SK-N-SH treated with all-trans-retinoic acid at 6 μM for 48 hours (cell line): ENCODE measurements at regions not wholly inside any gene's neighbourhood (a gene's known extent, or its start where the extent isn't known, plus 50 kb on each side); places are given as distances from the start of the nearest gene placed in this dataset.

ENCODE experiments used
- ARNTL ChIP-seq: fragments of 450-650 bp; formaldehyde crosslinking; IDR thresholded peaks from 2 replicates; pipeline ENCODE4 v1.5.0; 2020; ENCODE audit warnings: low read depth, mild to moderate bottlenecking, moderate library complexity, borderline replicate concordance
- BACH2 ChIP-seq: fragments of 250-450 bp; sonication (Bioruptor Pico); IDR thresholded peaks from 2 replicates; pipeline ENCODE4 v1.9.0; 2021; ENCODE audit warnings: mild to moderate bottlenecking, borderline replicate concordance
- GLIS3 ChIP-seq: fragments of 250-450 bp; sonication (Bioruptor Pico); IDR thresholded peaks from 2 replicates; pipeline ENCODE4 v1.5.0; 2020; ENCODE audit warnings: mild to moderate bottlenecking, moderate library complexity
- POU6F1 ChIP-seq: fragments of 250-450 bp; sonication (Bioruptor Pico); IDR thresholded peaks from 2 replicates; pipeline ENCODE4 v1.8.0; 2021; ENCODE audit warnings: low read depth, mild to moderate bottlenecking, moderate library complexity, borderline replicate concordance
- PPARA ChIP-seq: fragments of 250-450 bp; sonication (Bioruptor Pico); IDR thresholded peaks from 2 replicates; pipeline ENCODE4 v1.5.0; 2020; ENCODE audit warnings: mild to moderate bottlenecking, borderline replicate concordance
- TCF4 ChIP-seq: fragments of 250-450 bp; sonication (Bioruptor Pico); IDR thresholded peaks from 2 replicates; pipeline ENCODE4 v1.8.0; 2021; ENCODE audit warnings: mild to moderate bottlenecking, moderate library complexity, borderline replicate concordance
- TSHZ2 ChIP-seq: fragments of 250-450 bp; sonication (Bioruptor Pico); IDR thresholded peaks from 2 replicates; pipeline ENCODE4 v1.5.0; 2020; ENCODE audit warnings: mild to moderate bottlenecking, moderate library complexity
- ZC3H10 ChIP-seq: fragments of 250-450 bp; sonication (Bioruptor Pico); IDR thresholded peaks from 2 replicates; pipeline ENCODE4 v1.5.1; 2021; ENCODE audit warnings: mild to moderate bottlenecking, moderate library complexity
- ZFP30 ChIP-seq: fragments of 450-650 bp; formaldehyde crosslinking; IDR thresholded peaks from 2 replicates; pipeline ENCODE4 v1.5.0; 2022; ENCODE audit warnings: mild to moderate bottlenecking, moderate library complexity
- ZNF8 ChIP-seq: fragments of 450-650 bp; formaldehyde crosslinking; IDR thresholded peaks from 2 replicates; pipeline ENCODE4 v1.5.0; 2020; ENCODE audit warnings: mild to moderate bottlenecking, moderate library complexity

GRCh38 chr5:72662305-72662704, 154.2 kb upstream of the TNPO1 start:
- TF ChIP-seq TCF4 (CRISPR knock-in tag): no peak
- no peak for TF ChIP-seq TSHZ2
- no peak for TF ChIP-seq BACH2 (CRISPR knock-in tag)
- TF ChIP-seq ZFP30 (CRISPR knock-in tag): no peak
- no peak for TF ChIP-seq PPARA
- TF ChIP-seq ARNTL (CRISPR knock-in tag): no peak
- no peak for TF ChIP-seq ZC3H10 (CRISPR knock-in tag)
- TF ChIP-seq POU6F1 (CRISPR knock-in tag): no peak
- TF ChIP-seq ZNF8 (CRISPR knock-in tag): no peak
- TF ChIP-seq GLIS3 (CRISPR knock-in tag): no peak
